ENCODE measurements at regions not wholly inside any gene's neighbourhood (a gene's known extent, or its start where the extent isn't known, plus 50 kb on each side); places are given as distances from the start of the nearest gene placed in this dataset.

DNA sequence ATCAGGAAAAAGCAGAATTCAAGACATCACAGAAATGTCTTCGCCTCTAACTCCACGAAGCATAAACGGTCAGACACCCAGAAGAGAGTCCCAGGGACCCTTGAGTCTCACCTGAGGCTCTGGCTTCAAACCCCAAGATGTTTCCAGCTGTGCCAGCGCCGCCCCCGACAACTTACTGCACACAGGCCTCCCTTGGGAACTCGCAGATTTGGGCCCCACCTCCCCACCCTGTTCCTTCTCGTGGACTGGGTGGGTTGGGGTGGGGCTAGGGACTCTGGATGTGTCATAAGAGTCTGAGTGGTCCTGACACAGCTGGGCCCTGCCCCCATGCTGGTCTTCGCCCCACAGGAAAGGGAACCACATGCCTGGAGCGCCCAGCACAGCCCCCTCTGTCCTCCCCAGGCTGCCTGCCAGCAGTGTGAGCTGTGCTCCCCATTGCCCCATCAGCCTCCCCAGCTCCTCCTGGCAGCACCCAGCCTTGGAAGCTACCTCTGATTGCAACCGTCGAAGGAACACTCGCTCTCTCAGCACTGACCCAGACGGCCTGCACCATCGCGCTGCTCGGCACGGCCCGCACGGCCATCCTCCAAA is 147.5 kb downstream of the CRYBB2 start:
- Histone ChIP-seq H3K9ac (ENCODE audit: low read depth, low read length) (no peak overlapping the region), H3K4me1 (ENCODE audit: insufficient read depth, low read length) (peaks cover 3% of the 10 kb centered on the region; the same call in 1 of the 2 replicates), H3K36me3 (ENCODE audit: insufficient read depth, low read length) (no peaks in the 10 kb centered on the region; the same call in 1 of the 2 replicates), H3K9me3 (ENCODE audit: control insufficient read depth, insufficient read depth, low read length) (no peaks in the 10 kb centered on the region)

DNA sequence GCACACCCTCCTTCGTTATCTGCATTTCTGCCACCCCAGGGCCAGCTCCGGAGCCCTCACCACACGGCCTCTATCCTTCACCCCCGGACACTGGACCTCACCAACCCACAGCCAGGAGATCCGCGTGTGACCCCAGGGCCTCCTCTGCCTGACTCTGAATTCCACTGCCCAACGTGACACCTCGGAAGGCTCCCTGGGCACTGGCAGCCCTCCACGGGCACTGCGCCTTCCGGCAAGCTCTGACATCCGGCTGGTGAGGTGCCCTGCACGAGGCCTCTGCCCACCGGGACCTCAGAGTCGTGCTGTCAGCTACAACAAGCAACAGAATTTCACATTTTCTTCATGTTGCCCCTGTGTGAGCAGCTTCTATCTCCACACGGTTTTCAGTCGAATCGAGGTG is 148.3 kb downstream of the CRYBB2 start:
- Histone ChIP-seq H3K36me3 (ENCODE audit: insufficient read depth, low read length) (no peaks in the 10 kb centered on the region; the same call in 1 of the 2 replicates), H3K9me3 (ENCODE audit: control insufficient read depth, insufficient read depth, low read length) (no peaks in the 10 kb centered on the region), H3K4me1 (ENCODE audit: insufficient read depth, low read length) (peaks cover 3% of the 10 kb centered on the region; the same call in 1 of the 2 replicates), H3K9ac (ENCODE audit: low read depth, low read length) (no peak overlapping the region)

DNA sequence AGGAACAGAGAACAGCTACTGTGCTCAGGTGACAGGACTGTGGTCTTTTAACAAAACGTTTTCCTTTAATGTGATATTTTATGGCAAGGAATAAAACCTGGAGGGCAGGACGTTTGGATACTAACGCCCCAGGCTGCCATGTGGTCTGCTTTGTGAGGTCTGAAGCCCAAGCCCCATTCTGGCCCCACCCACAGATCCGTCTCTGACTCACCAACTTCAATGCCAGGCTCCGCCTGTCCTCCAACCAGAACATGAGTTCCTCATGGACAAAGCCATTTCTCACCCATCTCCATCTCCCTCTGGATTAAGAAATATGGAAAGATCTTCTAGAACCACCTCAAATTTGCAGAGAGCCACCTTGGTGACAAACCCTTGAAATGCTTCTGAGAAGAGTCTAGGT is 148.8 kb downstream of the CRYBB2 start:
- Histone ChIP-seq H3K4me1 (ENCODE audit: insufficient read depth, low read length) (peaks cover 3% of the 10 kb centered on the region; the same call in 1 of the 2 replicates), H3K9ac (ENCODE audit: low read depth, low read length) (no peak overlapping the region), H3K36me3 (ENCODE audit: insufficient read depth, low read length) (no peaks in the 10 kb centered on the region; the same call in 1 of the 2 replicates), H3K9me3 (ENCODE audit: control insufficient read depth, insufficient read depth, low read length) (no peaks in the 10 kb centered on the region)

- H3K36me3 ChIP-seq (ENCODE audit: insufficient read depth, low read length), result no peaks in the 10 kb centered on the region; the same call in 1 of the 2 replicates
- H3K9me3 ChIP-seq (ENCODE audit: control insufficient read depth, insufficient read depth, low read length), result no peaks in the 10 kb centered on the region
- H3K4me1 ChIP-seq (ENCODE audit: insufficient read depth, low read length), result peaks cover 3% of the 10 kb centered on the region; the same call in 1 of the 2 replicates
- no peak overlapping the region for H3K9ac ChIP-seq (ENCODE audit: low read depth, low read length)
Observed at GRCh38 chr22:25369041-25369440, 149.6 kb downstream of the CRYBB2 start.

DNA sequence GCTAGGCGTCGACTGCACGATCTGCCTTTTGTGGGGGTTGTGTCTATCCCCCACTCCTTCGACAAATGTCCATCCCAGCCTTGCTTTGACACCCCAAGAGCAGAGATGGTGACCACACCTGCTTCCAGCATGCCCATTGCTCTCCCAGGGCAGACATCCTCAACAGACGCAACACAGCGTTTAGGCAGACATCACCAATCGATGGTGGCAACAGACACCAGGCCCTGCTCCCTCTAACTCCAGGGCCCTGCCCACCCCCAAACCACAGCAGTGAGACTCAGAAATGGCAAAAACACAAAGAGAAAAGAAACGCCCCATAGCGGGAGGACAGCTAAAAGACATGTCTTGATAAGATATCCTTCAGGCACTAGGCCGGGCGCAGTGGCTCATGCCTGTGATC is 150.9 kb downstream of the CRYBB2 start:
- no peaks in the 10 kb centered on the region; the same call in none of the 2 replicates for H3K36me3 ChIP-seq (ENCODE audit: insufficient read depth, low read length)
- no peaks in the 10 kb centered on the region for H3K9me3 ChIP-seq (ENCODE audit: control insufficient read depth, insufficient read depth, low read length)
- no peak overlapping the region for H3K9ac ChIP-seq (ENCODE audit: low read depth, low read length)
- H3K4me1 ChIP-seq (ENCODE audit: insufficient read depth, low read length), result peaks cover 3% of the 10 kb centered on the region; the same call in 1 of the 2 replicates

DNA sequence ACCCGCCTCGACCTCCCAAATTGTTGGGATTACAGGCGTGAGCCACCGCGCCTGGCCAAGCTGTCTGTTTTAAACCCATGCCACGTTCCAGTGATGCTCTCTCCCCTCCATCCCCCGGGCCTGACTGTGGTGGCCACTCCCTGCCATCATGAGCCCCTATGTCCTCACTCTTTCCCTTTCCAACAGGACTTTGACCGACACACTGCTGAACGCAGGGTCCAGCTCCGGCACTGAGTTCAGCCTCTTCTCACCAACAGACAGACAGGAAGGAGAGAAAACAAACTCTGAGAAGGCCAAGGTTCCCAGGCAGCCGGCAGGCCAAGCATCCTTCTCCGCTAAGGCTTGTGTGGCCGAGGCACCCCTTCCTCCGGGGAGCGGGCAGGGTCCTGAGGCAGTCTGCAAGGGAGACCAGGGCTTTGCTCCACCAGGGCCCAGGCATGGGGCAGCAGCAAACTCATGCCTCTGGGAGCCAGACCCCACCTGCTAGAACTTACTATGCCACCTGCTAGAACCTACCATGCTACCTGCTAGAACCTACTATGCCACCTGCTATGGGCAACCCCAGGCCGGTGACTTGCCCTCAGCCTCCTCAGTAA is 152.7 kb downstream of the CRYBB2 start:
- no peak overlapping the region for H3K9ac ChIP-seq (ENCODE audit: low read depth, low read length)
- H3K4me1 ChIP-seq (ENCODE audit: insufficient read depth, low read length), result peaks cover 3% of the 10 kb centered on the region; the same call in 1 of the 2 replicates
- H3K9me3 ChIP-seq (ENCODE audit: control insufficient read depth, insufficient read depth, low read length), result no peaks in the 10 kb centered on the region
- H3K36me3 ChIP-seq (ENCODE audit: insufficient read depth, low read length), result no peaks in the 10 kb centered on the region; the same call in none of the 2 replicates

GRCh38 chr22:25373961-25374360 is 154.5 kb downstream of the CRYBB2 start:
- no peaks in the 10 kb centered on the region for H3K9me3 ChIP-seq (ENCODE audit: control insufficient read depth, insufficient read depth, low read length)
- no peaks in the 10 kb centered on the region for H3K4me1 ChIP-seq (ENCODE audit: insufficient read depth, low read length)
- peaks cover 5% of the 10 kb centered on the region for H3K36me3 ChIP-seq (ENCODE audit: insufficient read depth, low read length)
- no peak overlapping the region for H3K9ac ChIP-seq (ENCODE audit: low read depth, low read length)

- Histone ChIP-seq H3K36me3 (ENCODE audit: insufficient read depth, low read length) (peaks cover 5% of the 10 kb centered on the region), H3K9ac (ENCODE audit: low read depth, low read length) (no peak overlapping the region), H3K9me3 (ENCODE audit: control insufficient read depth, insufficient read depth, low read length) (no peaks in the 10 kb centered on the region), H3K4me1 (ENCODE audit: insufficient read depth, low read length) (no peaks in the 10 kb centered on the region)
Observed at GRCh38 chr22:25374869-25375268, 155.4 kb downstream of the CRYBB2 start.

- H3K9me3 ChIP-seq (ENCODE audit: control insufficient read depth, insufficient read depth, low read length), result no peaks in the 10 kb centered on the region
- H3K4me1 ChIP-seq (ENCODE audit: insufficient read depth, low read length), result no peaks in the 10 kb centered on the region
- H3K9ac ChIP-seq (ENCODE audit: low read depth, low read length), result no peak overlapping the region
- H3K36me3 ChIP-seq (ENCODE audit: insufficient read depth, low read length), result peaks cover 6% of the 10 kb centered on the region
Observed at GRCh38 chr22:25375683-25376082, 156.2 kb downstream of the CRYBB2 start.

DNA sequence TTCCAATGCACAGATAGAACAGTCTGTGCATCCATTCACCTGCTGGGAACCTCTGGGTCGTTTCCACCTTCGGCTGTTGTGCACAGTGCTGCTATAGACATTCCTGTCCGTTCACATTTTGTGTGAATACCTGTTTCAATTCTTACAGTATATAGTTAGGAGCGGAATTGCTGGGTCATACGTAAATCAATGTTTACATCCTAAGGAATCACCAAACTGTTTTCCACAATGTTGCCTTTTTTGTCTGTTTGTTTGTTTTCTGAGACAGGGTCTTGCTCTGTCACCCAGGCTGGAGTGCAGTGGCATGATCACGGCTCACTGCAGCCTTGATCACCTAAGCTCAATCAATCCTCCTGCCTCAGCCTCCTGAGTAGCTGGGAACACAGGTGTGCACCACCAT is 158.3 kb downstream of the CRYBB2 start:
- no peak overlapping the region for H3K9ac ChIP-seq (ENCODE audit: low read depth, low read length)
- no peaks in the 10 kb centered on the region for H3K4me1 ChIP-seq (ENCODE audit: insufficient read depth, low read length)
- no peaks in the 10 kb centered on the region for H3K9me3 ChIP-seq (ENCODE audit: control insufficient read depth, insufficient read depth, low read length)
- H3K36me3 ChIP-seq (ENCODE audit: insufficient read depth, low read length), result peaks cover 9% of the 10 kb centered on the region

DNA sequence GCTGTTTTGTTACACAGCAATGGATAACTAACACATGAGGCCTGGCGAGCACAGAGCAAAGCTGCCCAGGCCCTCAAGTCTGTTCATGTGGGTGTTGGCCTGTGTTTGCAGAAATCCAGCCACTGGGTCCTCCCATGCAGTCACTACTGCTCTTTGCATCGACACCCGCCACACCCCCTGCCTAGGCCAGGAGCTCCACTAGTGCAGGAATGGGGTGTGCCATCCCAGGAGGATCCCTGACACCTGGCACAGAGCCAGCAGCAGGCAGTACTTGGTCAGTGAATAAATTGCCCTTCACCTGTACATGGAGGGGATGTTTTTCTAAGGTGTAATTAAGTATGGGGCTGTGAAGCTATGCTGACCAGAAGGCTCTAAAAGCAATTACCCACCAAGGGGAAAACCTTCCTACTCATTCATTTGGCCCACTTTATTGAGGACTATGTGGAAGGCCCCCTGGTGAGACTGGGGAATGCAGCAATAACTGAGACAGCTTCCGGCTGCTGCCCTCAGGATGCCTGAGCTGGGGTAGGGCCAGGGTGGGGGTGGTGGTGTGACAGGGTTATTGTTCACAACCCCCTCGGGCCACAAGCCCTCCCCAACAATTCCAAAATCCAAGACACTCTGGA is 160.8 kb downstream of the CRYBB2 start:
- peaks cover 17% of the 10 kb centered on the region; the same call in 1 of the 2 replicates for H3K4me1 ChIP-seq (ENCODE audit: insufficient read depth, low read length)
- H3K36me3 ChIP-seq (ENCODE audit: insufficient read depth, low read length), result peaks cover 9% of the 10 kb centered on the region
- H3K9me3 ChIP-seq (ENCODE audit: control insufficient read depth, insufficient read depth, low read length), result no peaks in the 10 kb centered on the region
- no peak overlapping the region for H3K9ac ChIP-seq (ENCODE audit: low read depth, low read length)

DNA sequence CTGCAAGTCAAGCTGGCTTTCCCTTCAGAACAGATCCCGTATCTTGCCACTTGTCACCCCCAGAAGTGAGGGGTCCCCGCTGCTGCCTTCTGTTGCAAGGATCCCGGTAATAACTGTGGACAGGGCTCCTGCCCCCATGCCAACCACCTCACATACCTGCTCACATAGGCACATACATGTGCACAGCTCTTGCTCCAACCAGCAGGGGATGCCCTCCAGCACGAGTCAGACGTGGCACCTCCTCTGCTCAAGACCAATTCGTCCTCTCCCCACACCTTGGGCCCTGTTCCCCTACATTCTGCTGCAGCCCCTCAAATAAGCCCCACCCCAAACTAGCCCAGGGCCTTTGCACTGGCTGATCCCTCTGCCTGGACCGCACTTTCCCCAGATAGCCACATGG is 163.3 kb downstream of the CRYBB2 start:
- Histone ChIP-seq H3K36me3 (ENCODE audit: insufficient read depth, low read length) (peaks cover 9% of the 10 kb centered on the region), H3K4me1 (ENCODE audit: insufficient read depth, low read length) (peaks cover 38% of the 10 kb centered on the region)

DNA sequence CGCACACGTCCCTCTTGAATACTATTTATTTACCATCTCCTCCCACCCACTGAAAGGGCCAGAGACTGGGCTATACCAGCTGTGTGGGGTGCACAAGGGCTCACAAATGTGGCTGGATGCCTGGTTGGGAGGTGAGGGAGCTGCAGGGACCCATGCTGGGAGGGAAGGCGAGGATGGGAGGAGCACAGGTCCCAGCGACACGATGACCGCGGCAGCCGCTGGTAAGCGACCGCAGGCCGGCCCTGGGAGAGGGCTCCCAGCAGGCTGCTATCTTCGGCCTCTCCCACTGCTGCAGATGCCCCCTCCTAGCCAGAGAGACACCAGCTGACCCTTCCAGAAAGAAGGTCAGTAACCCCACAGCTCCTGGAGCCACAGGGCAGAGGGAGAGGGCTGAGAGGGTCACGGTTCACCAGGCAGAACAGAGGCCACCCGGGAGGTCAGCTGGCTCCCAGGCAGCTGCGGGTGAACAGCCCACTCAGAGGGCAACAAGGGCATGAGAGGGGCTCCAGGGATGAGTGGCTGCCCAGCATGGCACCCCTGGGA is 163.9 kb downstream of the CRYBB2 start:
- no peaks in the 10 kb centered on the region for H3K9me3 ChIP-seq (ENCODE audit: control insufficient read depth, insufficient read depth, low read length)
- peaks cover 39% of the 10 kb centered on the region for H3K4me1 ChIP-seq (ENCODE audit: insufficient read depth, low read length)
- no peak overlapping the region for H3K9ac ChIP-seq (ENCODE audit: low read depth, low read length)
- H3K36me3 ChIP-seq (ENCODE audit: insufficient read depth, low read length), result peaks cover 8% of the 10 kb centered on the region

More for the DNA sequence above, 163.3 kb downstream of the CRYBB2 start:
- Histone ChIP-seq H3K9me3 (ENCODE audit: control insufficient read depth, insufficient read depth, low read length) (no peaks in the 10 kb centered on the region), H3K9ac (ENCODE audit: low read depth, low read length) (no peak overlapping the region)

- Histone ChIP-seq H3K9ac (ENCODE audit: low read depth, low read length) (no peak overlapping the region), H3K4me1 (ENCODE audit: insufficient read depth, low read length) (peaks cover 44% of the 10 kb centered on the region), H3K9me3 (ENCODE audit: control insufficient read depth, insufficient read depth, low read length) (no peaks in the 10 kb centered on the region), H3K36me3 (ENCODE audit: insufficient read depth, low read length) (peaks cover 4% of the 10 kb centered on the region)
Observed at GRCh38 chr22:25383892-25384291, 164.5 kb downstream of the CRYBB2 start.

GRCh38 chr22:25386538-25386884 is 167.1 kb downstream of the CRYBB2 start:
- Histone ChIP-seq H3K9ac (ENCODE audit: low read depth, low read length) (no peak overlapping the region), H3K36me3 (ENCODE audit: insufficient read depth, low read length) (no peaks in the 10 kb centered on the region), H3K9me3 (ENCODE audit: control insufficient read depth, insufficient read depth, low read length) (no peaks in the 10 kb centered on the region), H3K4me1 (ENCODE audit: insufficient read depth, low read length) (peaks cover 51% of the 10 kb centered on the region)
